ENCODE measurements at regions not wholly inside any gene's neighbourhood (a gene's known extent, or its start where the extent isn't known, plus 50 kb on each side); places are given as distances from the start of the nearest gene placed in this dataset.

- TF ChIP-seq EZH2 (IDR thresholded peaks at IDR 0.05; ENCODE audit: insufficient read depth, low read length) (no peak), CTCF (IDR thresholded peaks at IDR 0.05; ENCODE audit: insufficient read depth, low read depth, low read length) (no peak)
- Mint-ChIP-seq H3K27ac (ENCODE audit: unreplicated experiment) (no peak overlapping the region), H3K36me3 (ENCODE audit: low read depth, unreplicated experiment) (no peaks in the 10 kb centered on the region), H3K27me3 (ENCODE audit: low read depth, unreplicated experiment) (no peaks in the 10 kb centered on the region), H3K4me3 (ENCODE audit: unreplicated experiment) (no peak overlapping the region), H3K9me3 (ENCODE audit: unreplicated experiment) (peaks cover 3% of the 10 kb centered on the region), H3K4me1 (ENCODE audit: low read depth, unreplicated experiment) (peaks cover 9% of the 10 kb centered on the region)
- no peak overlapping the region for H3K4me2 ChIP-seq (ENCODE audit: low read length)
- no peak overlapping the region for H3K9ac ChIP-seq (ENCODE audit: low read length)
- no peaks in the 10 kb centered on the region for H3K79me2 ChIP-seq (ENCODE audit: insufficient read depth, low read length)
- H4K20me1 ChIP-seq (ENCODE audit: insufficient read depth, low read length), result no peaks in the 10 kb centered on the region
- H3K9me3 ChIP-seq (ENCODE audit: insufficient read depth, low read depth, low read length), result no peaks in the 10 kb centered on the region
- H3K27ac ChIP-seq (ENCODE audit: low read depth, low read length), result no peak overlapping the region
- no peak overlapping the region for H3K4me3 ChIP-seq (ENCODE audit: insufficient read depth, low read depth, low read length)
- H3K4me1 ChIP-seq (ENCODE audit: insufficient read depth, low read length), result no peaks in the 10 kb centered on the region
- no peak overlapping the region for H2AFZ ChIP-seq (ENCODE audit: low read depth, low read length)
- FAIRE-seq, result no peak
- H3K27me3 ChIP-seq (ENCODE audit: insufficient read depth, low read length), result no peaks in the 10 kb centered on the region
- no peak for DNase-seq (ENCODE audit: low read depth)
- no peaks in the 10 kb centered on the region for H3K36me3 ChIP-seq (ENCODE audit: insufficient read depth, low read length)
Measured at GRCh38 chr7:20556091-20556490, 59.4 kb upstream of the ABCB5 start.

DNA sequence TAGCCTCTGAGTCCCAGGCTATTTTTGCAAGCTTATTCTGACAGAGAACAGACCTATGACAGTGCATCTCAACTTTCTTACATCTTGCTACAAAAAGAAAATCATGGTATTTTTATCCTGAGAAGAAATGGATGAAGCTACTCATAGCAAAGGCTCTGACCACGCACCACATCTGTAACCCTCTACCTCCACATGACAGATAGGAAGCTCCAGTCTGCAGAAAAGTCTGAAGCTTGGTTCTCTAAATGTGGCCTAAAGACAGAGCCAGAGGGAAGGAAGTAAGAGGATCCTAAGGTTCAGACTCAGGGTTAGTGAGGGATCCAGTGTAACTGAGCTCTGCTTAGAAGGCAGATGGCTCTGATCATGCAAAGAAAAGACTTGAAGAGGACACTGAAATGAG, 58.4 kb upstream of the ABCB5 start:
- Histone ChIP-seq H2AFZ (ENCODE audit: low read depth, low read length) (no peak overlapping the region), H3K36me3 (ENCODE audit: insufficient read depth, low read length) (no peaks in the 10 kb centered on the region), H3K79me2 (ENCODE audit: insufficient read depth, low read length) (no peaks in the 10 kb centered on the region), H3K9me3 (ENCODE audit: insufficient read depth, low read depth, low read length) (no peaks in the 10 kb centered on the region), H3K4me2 (ENCODE audit: low read length) (no peak overlapping the region), H3K4me1 (ENCODE audit: insufficient read depth, low read length) (peaks cover 8% of the 10 kb centered on the region), H3K9ac (ENCODE audit: low read length) (no peak overlapping the region), H4K20me1 (ENCODE audit: insufficient read depth, low read length) (no peaks in the 10 kb centered on the region), H3K27me3 (ENCODE audit: insufficient read depth, low read length) (no peaks in the 10 kb centered on the region), H3K27ac (ENCODE audit: low read depth, low read length) (no peak overlapping the region), H3K4me3 (ENCODE audit: insufficient read depth, low read depth, low read length) (no peak overlapping the region)
- Mint-ChIP-seq H3K27me3 (ENCODE audit: low read depth, unreplicated experiment) (no peaks in the 10 kb centered on the region), H3K36me3 (ENCODE audit: low read depth, unreplicated experiment) (no peaks in the 10 kb centered on the region), H3K9me3 (ENCODE audit: unreplicated experiment) (peaks cover 3% of the 10 kb centered on the region), H3K4me3 (ENCODE audit: unreplicated experiment) (no peak overlapping the region), H3K27ac (ENCODE audit: unreplicated experiment) (no peak overlapping the region), H3K4me1 (ENCODE audit: low read depth, unreplicated experiment) (peaks cover 13% of the 10 kb centered on the region)
- TF ChIP-seq CTCF (IDR thresholded peaks at IDR 0.05; ENCODE audit: insufficient read depth, low read depth, low read length), result no peak
- no peak for TF ChIP-seq EZH2 (IDR thresholded peaks at IDR 0.05; ENCODE audit: insufficient read depth, low read length)
- no peak for DNase-seq (ENCODE audit: low read depth)
- FAIRE-seq, result no peak

GRCh38 chr7:20558963-20559716, 56.3 kb upstream of the ABCB5 start:
- Histone ChIP-seq H3K4me1 (ENCODE audit: insufficient read depth, low read length) (peaks cover 11% of the 10 kb centered on the region), H3K79me2 (ENCODE audit: insufficient read depth, low read length) (no peaks in the 10 kb centered on the region), H2AFZ (ENCODE audit: low read depth, low read length) (no peak overlapping the region), H3K4me2 (ENCODE audit: low read length) (no peak overlapping the region), H3K36me3 (ENCODE audit: insufficient read depth, low read length) (no peaks in the 10 kb centered on the region), H3K27ac (ENCODE audit: low read depth, low read length) (no peak overlapping the region), H3K9ac (ENCODE audit: low read length) (no peak overlapping the region), H3K27me3 (ENCODE audit: insufficient read depth, low read length) (no peaks in the 10 kb centered on the region), H4K20me1 (ENCODE audit: insufficient read depth, low read length) (no peaks in the 10 kb centered on the region), H3K9me3 (ENCODE audit: insufficient read depth, low read depth, low read length) (no peaks in the 10 kb centered on the region), H3K4me3 (ENCODE audit: insufficient read depth, low read depth, low read length) (no peak overlapping the region)
- DNase-seq (ENCODE audit: low read depth) (no peak), FAIRE-seq (no peak)
- no peaks in the 10 kb centered on the region for H3K36me3 Mint-ChIP-seq (ENCODE audit: low read depth, unreplicated experiment)
- H3K9me3 Mint-ChIP-seq (ENCODE audit: unreplicated experiment), result peaks cover 3% of the 10 kb centered on the region
- H3K4me1 Mint-ChIP-seq (ENCODE audit: low read depth, unreplicated experiment), result peaks cover 17% of the 10 kb centered on the region
- no peak overlapping the region for H3K27ac Mint-ChIP-seq (ENCODE audit: unreplicated experiment)
- TF ChIP-seq CTCF (IDR thresholded peaks at IDR 0.05; ENCODE audit: insufficient read depth, low read depth, low read length), result no peak
- no peak for TF ChIP-seq EZH2 (IDR thresholded peaks at IDR 0.05; ENCODE audit: insufficient read depth, low read length)
- H3K27me3 Mint-ChIP-seq (ENCODE audit: low read depth, unreplicated experiment), result no peaks in the 10 kb centered on the region
- no peak overlapping the region for H3K4me3 Mint-ChIP-seq (ENCODE audit: unreplicated experiment)

Data from astrocyte (in vitro differentiated cells and primary cell).